ENCODE measurements at regions not wholly inside any gene's neighbourhood (a gene's known extent, or its start where the extent isn't known, plus 50 kb on each side); places are given as distances from the start of the nearest gene placed in this dataset.

DNA sequence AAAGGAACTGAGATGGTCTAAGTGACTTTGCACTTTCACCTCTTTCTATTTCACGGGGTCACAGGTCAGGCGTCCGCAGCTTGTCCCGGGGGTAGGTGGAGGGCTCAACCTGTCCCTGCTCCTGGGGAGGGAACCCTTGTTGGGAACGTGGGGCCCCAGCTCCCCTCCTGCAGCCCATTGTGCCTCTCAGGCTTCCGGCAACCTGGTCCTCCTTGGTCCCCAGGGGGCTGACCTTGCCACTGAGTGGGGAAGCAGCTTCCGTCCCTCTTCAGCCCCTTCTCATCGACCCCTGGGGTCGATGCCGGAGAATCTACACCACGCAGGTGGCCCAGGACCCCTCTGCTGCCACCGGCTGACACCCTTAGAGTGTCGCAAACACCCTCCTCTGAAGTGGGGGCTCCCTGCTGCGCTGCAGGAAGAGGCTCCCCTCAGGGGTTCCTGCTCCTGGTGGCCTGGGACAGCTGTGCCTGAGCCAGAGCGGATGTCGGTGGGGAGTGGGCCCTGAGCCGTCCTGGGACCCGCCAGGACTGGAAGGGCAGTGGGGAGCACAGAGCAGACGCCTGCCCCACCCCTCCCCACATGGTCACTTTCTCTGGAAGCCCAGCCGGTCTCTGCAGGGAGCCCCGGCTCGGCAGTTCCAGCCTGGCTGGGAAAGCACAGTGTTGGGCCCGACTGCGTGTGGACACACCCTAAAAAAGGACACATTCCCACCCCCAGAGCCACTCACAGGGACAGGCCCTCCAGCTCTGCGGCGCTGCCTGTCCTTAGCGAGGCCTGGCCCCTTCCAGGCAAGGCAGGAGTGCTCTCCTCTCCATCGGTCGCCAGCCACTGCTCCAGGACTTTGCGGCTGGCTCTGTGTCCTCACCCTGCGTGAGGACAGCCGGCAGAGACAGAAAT is 357.5 kb upstream of the SHH start:
- Histone ChIP-seq H3K36me3 (ENCODE audit: control insufficient read depth, insufficient read depth, low read length) (no peaks in the 10 kb centered on the region), H3K27ac (ENCODE audit: low read length) (no peak overlapping the region), H3K4me1 (ENCODE audit: control insufficient read depth, insufficient read depth, low read length) (no peaks in the 10 kb centered on the region), H3K27me3 (ENCODE audit: control insufficient read depth, insufficient read depth, low read length) (no peaks in the 10 kb centered on the region), H3K4me3 (ENCODE audit: low read depth in 2 of 2, low read length in 2 of 2) (no peak overlapping the region), H3K9me3 (ENCODE audit: control insufficient read depth, insufficient read depth, low read depth, low read length) (no peaks in the 10 kb centered on the region)
- intact Hi-C loops (cut with micrococcal nuclease; ENCODE audit: unreplicated experiment), result no loop called here
- ATAC-seq (peak; percentile 25; the same call in 1 of the 2 replicates), DNase-seq (ENCODE audit: low read depth, low spot score) (no peak)
- in situ Hi-C loops (cut with HindIII; ENCODE audit: low pct_unique_long_range_greater_than_20kb, low sequenced_read_pairs), result no loop called here
- TF ChIP-seq TCF7L2 (IDR thresholded peaks at IDR 0.05; ENCODE audit: low read depth, low read length) (no peak), SIN3A (IDR thresholded peaks at IDR 0.05; ENCODE audit: borderline replicate concordance, insufficient read depth, low read depth, low read length) (no peak), POLR2AphosphoS5 (IDR thresholded peaks at IDR 0.05; ENCODE audit: low read depth, low read length) (no peak)
- TF ChIP-seq, protein P1, sequence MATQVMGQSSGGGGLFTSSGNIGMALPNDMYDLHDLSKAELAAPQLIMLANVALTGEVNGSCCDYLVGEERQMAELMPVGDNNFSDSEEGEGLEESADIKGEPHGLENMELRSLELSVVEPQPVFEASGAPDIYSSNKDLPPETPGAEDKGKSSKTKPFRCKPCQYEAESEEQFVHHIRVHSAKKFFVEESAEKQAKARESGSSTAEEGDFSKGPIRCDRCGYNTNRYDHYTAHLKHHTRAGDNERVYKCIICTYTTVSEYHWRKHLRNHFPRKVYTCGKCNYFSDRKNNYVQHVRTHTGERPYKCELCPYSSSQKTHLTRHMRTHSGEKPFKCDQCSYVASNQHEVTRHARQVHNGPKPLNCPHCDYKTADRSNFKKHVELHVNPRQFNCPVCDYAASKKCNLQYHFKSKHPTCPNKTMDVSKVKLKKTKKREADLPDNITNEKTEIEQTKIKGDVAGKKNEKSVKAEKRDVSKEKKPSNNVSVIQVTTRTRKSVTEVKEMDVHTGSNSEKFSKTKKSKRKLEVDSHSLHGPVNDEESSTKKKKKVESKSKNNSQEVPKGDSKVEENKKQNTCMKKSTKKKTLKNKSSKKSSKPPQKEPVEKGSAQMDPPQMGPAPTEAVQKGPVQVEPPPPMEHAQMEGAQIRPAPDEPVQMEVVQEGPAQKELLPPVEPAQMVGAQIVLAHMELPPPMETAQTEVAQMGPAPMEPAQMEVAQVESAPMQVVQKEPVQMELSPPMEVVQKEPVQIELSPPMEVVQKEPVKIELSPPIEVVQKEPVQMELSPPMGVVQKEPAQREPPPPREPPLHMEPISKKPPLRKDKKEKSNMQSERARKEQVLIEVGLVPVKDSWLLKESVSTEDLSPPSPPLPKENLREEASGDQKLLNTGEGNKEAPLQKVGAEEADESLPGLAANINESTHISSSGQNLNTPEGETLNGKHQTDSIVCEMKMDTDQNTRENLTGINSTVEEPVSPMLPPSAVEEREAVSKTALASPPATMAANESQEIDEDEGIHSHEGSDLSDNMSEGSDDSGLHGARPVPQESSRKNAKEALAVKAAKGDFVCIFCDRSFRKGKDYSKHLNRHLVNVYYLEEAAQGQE (IDR thresholded peaks at IDR 0.05; ENCODE audit: insufficient read depth in 1 of 2, low read depth in 2 of 2, low read length in 1 of 2), result no peak
- TF ChIP-seq, protein P2, sequence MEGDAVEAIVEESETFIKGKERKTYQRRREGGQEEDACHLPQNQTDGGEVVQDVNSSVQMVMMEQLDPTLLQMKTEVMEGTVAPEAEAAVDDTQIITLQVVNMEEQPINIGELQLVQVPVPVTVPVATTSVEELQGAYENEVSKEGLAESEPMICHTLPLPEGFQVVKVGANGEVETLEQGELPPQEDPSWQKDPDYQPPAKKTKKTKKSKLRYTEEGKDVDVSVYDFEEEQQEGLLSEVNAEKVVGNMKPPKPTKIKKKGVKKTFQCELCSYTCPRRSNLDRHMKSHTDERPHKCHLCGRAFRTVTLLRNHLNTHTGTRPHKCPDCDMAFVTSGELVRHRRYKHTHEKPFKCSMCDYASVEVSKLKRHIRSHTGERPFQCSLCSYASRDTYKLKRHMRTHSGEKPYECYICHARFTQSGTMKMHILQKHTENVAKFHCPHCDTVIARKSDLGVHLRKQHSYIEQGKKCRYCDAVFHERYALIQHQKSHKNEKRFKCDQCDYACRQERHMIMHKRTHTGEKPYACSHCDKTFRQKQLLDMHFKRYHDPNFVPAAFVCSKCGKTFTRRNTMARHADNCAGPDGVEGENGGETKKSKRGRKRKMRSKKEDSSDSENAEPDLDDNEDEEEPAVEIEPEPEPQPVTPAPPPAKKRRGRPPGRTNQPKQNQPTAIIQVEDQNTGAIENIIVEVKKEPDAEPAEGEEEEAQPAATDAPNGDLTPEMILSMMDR (IDR thresholded peaks at IDR 0.05), result no peak
- BruUV-seq (replicated peaks), result no TSS peak
- CTCF ChIA-PET, result no interaction called here
- POLR2A ChIA-PET, result no interaction called here

DNA sequence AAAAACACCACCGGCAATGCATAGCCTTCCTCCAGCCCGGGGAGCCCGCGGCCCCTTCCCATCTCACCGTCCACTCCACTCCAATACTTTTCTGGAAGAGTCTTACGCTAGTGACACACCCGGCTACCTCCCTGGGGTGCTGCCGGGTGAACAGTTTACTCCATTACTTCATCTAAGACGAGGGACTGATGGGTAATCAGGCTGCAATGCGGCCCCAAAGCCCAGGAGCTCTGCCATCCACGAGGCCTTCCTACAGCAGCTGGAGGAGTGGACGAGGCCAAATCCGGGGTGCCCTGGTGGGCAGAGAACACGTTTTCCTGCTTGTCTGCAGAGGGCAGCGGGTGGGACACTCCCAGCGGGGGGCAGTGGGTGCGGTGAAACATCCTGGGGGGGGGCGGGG is 356.2 kb upstream of the SHH start:
- CTCF ChIA-PET, result no interaction called here
- Histone ChIP-seq H3K36me3 (ENCODE audit: control insufficient read depth, insufficient read depth, low read length) (no peaks in the 10 kb centered on the region), H3K4me3 (ENCODE audit: low read depth in 2 of 2, low read length in 2 of 2) (no peak overlapping the region), H3K27me3 (ENCODE audit: control insufficient read depth, insufficient read depth, low read length) (no peaks in the 10 kb centered on the region), H3K9me3 (ENCODE audit: control insufficient read depth, insufficient read depth, low read depth, low read length) (no peaks in the 10 kb centered on the region), H3K4me1 (ENCODE audit: control insufficient read depth, insufficient read depth, low read length) (no peaks in the 10 kb centered on the region), H3K27ac (ENCODE audit: low read length) (no peak overlapping the region)
- no peak for ATAC-seq
- BruUV-seq (replicated peaks), result no TSS peak
- intact Hi-C loops (cut with micrococcal nuclease; ENCODE audit: unreplicated experiment) (no loop called here), in situ Hi-C loops (cut with HindIII; ENCODE audit: low pct_unique_long_range_greater_than_20kb, low sequenced_read_pairs) (no loop called here)
- no peak for DNase-seq (ENCODE audit: low read depth, low spot score)
- TF ChIP-seq TCF7L2 (IDR thresholded peaks at IDR 0.05; ENCODE audit: low read depth, low read length) (no peak), POLR2AphosphoS5 (IDR thresholded peaks at IDR 0.05; ENCODE audit: low read depth, low read length) (no peak), SIN3A (IDR thresholded peaks at IDR 0.05; ENCODE audit: borderline replicate concordance, insufficient read depth, low read depth, low read length) (no peak)
- TF ChIP-seq, protein P2 (IDR thresholded peaks at IDR 0.05), result no peak
- TF ChIP-seq, protein P1 (IDR thresholded peaks at IDR 0.05; ENCODE audit: insufficient read depth in 1 of 2, low read depth in 2 of 2, low read length in 1 of 2), result no peak
- POLR2A ChIA-PET, result no interaction called here

Measured in Panc1 (cell line).